Stimulated activated CD8-positive, alpha-beta memory T cell treated with anti-CD3 and anti-CD28 coated beads, Interleukin-15, amount 100 ng/mL, for 24 hours (primary cell): ENCODE measurements at regions not wholly inside any gene's neighbourhood (a gene's known extent, or its start where the extent isn't known, plus 50 kb on each side); places are given as distances from the start of the nearest gene placed in this dataset.
"Not testable (repeated sequence)": the region's sequence is repeated elsewhere in the genome, so short reads cannot be mapped to it uniquely, and the experiment has no call there.

Source experiments
- DNase-seq: peaks from one replicate; pipeline ENCODE4 v3.0.0-alpha.2; 2020; ENCODE audit warnings: low read depth

DNA sequence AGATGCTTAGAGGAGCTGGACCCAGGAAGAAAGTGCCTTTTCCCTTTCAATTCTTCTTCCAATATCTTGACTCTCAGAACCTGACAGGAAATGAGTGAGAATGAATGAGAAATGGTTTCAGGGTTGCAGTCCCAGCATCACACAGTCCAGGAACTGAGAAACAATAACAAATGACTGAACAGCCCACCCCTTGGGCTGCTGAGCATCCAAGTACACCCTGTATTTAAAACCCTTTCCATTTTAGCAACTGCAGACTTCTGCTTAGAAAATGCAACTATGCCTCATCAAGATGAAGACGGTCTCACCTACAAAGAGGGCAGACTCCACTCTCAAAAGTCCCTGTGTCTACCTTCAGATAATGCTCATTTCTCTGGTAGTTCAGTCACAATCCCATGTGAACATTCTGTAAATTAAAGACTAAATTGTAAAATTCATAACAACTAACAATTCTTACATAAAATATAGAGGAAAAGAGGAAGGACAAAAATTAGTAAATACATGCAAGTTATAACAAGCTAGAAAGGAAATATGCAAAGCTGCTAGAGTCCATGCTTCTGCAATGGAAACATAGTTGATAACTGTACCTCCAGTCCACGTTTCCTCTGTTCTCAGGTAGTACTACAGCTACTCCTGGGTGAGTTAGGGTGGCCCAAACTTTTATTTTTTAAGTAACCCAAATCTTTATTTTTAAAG lies 316.5 kb downstream of the ICE1 start:
- DNase-seq: no peak

GRCh38 chr5:5736007-5736406 lies 313.5 kb downstream of the ICE1 start:
- no peak for DNase-seq

GRCh38 chr5:5733058-5733457 lies 310.6 kb downstream of the ICE1 start:
- not testable (repeated sequence) for DNase-seq

DNA sequence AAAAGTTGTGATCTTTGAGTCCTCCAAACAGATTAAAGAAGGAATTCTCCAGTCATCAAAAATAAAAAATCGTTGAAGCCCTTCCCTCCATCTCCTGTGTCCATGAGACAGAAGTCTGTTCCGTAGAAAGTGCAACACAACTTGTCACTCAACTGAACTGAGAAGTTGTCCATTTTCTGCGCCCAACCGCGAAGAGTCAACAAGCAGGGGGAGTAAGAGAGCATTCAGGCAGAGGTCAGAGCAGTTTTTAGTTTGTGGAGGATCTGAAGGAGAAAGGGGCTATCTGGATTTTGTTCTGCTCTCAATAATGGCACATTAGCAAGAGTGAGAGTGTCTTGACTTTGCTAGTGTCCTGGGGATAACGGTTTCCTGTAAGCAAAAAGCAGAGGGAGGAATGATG lies 303.9 kb downstream of the ICE1 start:
- DNase-seq: no peak

DNA sequence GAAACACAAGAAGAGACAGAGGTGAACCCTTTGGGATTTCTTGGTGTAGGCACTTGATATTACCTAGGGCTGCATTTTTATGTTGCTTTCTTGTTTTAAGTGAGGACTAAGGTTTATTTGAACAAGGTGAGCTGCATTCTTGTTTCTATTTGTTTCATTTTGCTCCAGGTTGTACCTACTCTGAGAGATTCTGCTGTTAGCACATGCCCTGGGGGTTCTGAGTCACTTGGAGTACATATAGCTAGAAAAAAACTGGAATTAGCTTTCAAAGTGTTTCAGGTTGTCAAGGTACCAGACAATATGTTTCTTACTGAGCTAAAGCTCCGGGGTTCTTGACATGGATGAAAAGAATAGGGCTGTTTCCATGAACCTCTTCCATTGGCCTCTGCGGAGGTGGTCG lies 299.4 kb downstream of the ICE1 start:
- DNase-seq: no peak

DNA sequence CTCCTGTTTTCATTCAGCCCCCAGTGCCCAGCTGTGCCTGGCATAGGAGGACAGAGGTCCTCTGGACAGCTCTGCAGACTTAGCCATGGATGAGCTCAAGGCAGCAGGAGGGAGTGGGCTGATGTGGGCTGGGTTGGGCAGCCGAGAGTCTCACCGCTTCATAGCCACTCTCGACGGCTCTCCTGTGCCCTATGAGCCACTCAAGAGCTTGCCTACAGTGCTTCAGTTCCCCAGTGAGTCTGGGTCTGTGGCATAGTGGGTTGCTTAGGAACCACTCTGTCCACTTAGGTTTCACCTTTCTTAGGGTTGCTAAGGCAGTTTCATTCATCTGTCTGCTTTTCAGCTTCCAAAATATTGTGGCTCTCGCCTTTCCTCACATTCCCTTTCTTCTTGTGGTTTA lies 296.8 kb downstream of the ICE1 start:
- no peak for DNase-seq

- no peak for DNase-seq
Measured at GRCh38 chr5:5716665-5717064, 294.2 kb downstream of the ICE1 start.

GRCh38 chr5:5711592-5711991 lies 289.1 kb downstream of the ICE1 start:
- no peak for DNase-seq

DNA sequence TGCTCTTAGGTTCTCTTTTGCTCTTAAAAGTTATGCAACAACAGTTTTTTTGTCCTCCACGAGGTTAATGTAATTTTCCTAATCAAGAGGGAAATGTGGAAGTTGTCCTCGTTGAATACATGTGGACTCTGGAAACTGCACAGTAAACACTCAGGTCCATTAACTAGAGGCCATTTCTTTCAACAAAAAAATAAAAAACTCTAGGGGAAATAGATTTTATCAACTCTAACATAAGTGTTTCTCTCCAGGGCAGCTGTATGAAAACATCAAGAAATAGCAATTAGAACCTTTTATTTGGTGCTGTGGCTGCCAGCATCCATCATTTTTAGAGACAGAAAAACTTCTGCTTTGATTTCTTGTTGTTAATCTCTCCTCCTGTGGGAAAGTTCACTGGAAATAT lies 288.6 kb downstream of the ICE1 start:
- DNase-seq: no peak

GRCh38 chr5:5710471-5710870 lies 288.0 kb downstream of the ICE1 start:
- DNase-seq: no peak

DNA sequence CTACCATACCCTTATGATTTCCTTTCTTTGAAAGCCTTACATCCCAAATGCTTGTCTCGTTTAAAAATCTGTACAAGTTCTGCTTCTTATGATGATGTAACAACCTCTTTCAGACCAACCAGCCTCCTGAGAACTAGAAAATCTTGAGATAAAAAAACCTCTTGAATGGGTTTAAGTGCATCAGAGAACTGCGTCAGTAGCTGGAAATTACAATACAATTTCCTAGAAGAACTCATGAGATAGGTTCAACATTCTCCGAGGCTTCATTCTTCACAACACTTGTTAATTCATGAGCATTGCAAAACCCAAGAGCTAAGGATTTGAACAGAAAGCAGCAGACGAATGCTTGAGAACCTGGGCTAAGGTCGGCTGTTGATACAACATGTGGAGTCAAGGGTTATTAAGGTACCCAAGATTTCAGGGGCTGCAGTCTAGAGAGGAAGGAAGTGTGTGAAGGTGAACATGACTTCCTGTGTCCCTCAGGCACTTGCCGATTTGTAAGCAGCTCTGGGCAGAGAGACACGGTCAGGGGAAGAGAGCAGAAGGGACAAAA lies 286.0 kb downstream of the ICE1 start:
- DNase-seq: no peak

- DNase-seq: no peak
Measured at GRCh38 chr5:5705010-5705409, 282.5 kb downstream of the ICE1 start.

DNA sequence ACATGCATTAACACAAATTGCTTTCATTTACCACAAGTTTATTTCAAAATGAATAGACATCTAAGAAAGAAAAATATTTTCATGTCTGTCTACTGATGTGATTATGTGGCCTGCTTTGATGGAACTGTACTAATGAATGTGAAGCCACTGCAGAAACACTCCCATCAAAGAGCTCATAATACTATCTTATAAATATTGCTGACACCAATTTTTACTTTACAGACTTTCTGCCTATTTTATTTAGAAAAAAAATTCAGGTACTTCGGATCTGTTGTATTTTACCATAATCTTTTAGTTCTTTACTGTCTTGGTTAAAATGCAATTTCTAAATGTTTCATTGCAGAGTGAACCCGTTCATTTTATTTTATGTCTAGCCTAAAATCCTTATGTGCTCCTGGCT lies 281.9 kb downstream of the ICE1 start:
- DNase-seq: no peak

DNA sequence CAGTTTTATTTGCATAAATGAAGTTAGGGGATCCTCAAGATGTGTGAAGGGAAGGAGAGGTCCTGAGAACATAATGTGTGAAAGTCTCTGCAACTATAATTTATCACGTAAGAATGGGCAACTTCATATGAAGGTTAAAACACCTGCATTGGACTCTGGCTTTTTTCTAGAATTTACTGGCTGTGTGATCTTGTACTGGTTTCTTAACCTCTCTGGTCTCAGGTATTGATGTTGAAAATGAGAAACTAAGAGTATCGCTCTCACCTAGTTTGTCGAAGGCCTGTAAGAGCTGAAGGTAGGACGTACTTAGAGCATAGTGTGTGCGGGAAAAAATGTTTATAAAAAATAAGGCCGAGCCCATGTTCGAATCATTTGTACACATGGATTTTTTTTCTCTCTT lies 280.5 kb downstream of the ICE1 start:
- no peak for DNase-seq

GRCh38 chr5:5700549-5700948 lies 278.1 kb downstream of the ICE1 start:
- no peak for DNase-seq

DNA sequence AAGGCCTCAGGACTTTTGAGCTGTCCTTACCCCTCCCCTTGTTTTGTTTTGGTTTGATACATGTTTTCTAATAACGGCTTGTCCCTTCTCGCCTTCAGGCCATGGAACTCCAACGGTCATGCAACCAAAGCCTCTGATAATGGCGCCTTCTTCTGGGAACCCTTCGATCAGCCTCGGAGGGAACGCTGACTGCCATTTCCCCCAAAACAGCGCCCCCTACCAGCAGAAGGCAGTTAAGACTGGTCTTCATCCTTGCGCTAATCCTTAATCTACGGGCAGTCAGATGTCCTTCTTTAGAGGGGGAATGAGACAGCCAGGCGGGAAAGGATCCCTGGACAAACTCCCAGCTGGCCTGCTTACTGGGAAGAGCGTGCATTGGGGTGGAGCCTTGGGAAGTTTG lies 276.6 kb downstream of the ICE1 start:
- DNase-seq: no peak

- DNase-seq: no peak
Measured at GRCh38 chr5:5695266-5695665, 272.8 kb downstream of the ICE1 start.

GRCh38 chr5:5688925-5689310 lies 266.4 kb downstream of the ICE1 start:
- DNase-seq: no peak

GRCh38 chr5:5688194-5688924 lies 265.9 kb downstream of the ICE1 start:
- DNase-seq: no peak

DNA sequence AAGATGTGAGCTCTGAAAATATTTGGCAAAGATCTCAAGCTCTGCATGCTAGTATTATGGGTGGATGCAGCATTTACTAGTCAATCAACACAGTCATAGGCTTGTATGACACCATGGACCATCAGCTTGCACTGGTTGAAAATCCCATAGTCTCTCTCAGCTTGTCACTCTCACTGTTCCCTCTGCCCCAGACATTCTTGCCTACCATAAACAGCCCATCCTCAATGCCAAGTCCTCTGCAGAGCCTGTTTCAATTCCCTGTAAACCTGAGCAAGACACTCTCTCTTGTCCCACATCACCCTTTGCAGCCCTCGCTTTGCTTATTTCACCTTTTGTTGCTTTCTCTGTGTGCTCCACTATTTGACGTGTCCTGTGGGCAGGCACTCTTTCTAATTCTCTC lies 264.6 kb downstream of the ICE1 start:
- no peak for DNase-seq

GRCh38 chr5:5686356-5686755 lies 263.9 kb downstream of the ICE1 start:
- no peak for DNase-seq

- no peak for DNase-seq
Measured at GRCh38 chr5:5685737-5686136, 263.3 kb downstream of the ICE1 start.

DNA sequence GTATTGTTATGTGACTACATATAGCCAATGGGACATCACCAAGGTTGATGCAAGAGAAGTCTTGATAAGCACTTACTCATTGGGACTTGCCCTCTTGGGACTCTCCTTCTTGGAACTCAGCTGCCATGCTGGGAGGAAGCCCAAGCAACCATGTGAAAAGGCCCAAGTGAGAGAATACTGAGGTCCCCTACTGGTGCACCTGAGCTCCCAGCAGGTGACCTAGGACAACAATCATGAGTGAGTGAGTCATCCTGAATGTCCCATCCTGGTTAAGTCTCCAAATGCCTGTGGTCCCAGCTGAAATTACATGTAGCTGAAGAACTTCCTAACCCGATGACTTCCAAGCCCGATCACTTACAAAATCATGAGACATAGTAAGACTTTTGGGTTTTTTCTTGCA lies 260.7 kb downstream of the ICE1 start:
- no peak for DNase-seq

- DNase-seq: no peak
Measured at GRCh38 chr5:5678909-5679308, 256.4 kb downstream of the ICE1 start.
